ENCODE measurements at regions not wholly inside any gene's neighbourhood (a gene's known extent, or its start where the extent isn't known, plus 50 kb on each side); places are given as distances from the start of the nearest gene placed in this dataset.

DNA sequence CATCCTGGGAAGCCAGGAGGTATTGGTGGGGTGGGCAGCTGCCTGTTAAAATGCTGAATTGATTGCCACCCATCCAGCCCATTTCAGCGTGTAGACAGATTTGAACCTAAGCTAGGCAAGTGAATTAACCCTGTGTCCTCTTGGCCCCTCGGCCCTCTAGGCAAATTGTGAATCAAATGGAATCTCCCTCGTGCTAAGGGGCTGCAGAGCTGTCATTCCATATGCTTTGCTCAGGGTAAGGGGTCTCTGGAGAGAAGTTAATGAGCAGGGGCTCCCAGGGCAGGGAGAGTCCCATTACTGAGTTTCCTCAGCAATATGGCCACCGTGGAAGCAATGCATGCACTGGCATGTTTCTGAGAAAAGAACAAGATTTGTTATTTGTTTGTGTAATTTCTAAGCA, 117.7 kb upstream of the RCN1 start:
- no peak for TF ChIP-seq POLR2A (IDR thresholded peaks at IDR 0.05)
- TF ChIP-seq, protein P1, sequence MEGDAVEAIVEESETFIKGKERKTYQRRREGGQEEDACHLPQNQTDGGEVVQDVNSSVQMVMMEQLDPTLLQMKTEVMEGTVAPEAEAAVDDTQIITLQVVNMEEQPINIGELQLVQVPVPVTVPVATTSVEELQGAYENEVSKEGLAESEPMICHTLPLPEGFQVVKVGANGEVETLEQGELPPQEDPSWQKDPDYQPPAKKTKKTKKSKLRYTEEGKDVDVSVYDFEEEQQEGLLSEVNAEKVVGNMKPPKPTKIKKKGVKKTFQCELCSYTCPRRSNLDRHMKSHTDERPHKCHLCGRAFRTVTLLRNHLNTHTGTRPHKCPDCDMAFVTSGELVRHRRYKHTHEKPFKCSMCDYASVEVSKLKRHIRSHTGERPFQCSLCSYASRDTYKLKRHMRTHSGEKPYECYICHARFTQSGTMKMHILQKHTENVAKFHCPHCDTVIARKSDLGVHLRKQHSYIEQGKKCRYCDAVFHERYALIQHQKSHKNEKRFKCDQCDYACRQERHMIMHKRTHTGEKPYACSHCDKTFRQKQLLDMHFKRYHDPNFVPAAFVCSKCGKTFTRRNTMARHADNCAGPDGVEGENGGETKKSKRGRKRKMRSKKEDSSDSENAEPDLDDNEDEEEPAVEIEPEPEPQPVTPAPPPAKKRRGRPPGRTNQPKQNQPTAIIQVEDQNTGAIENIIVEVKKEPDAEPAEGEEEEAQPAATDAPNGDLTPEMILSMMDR (IDR thresholded peaks at IDR 0.05) = no peak
